HG03520 (cell line): ENCODE measurements at regions not wholly inside any gene's neighbourhood (a gene's known extent, or its start where the extent isn't known, plus 50 kb on each side); places are given as distances from the start of the nearest gene placed in this dataset.

Experiments
- ATAC-seq: cut with Tn5 transposase; IDR thresholded peaks from one replicate; pipeline ENCODE4 v1.9.1; 2021; ENCODE audit warnings: mild to moderate bottlenecking, moderate library complexity; ENCODE audit not compliant: unreplicated experiment

DNA sequence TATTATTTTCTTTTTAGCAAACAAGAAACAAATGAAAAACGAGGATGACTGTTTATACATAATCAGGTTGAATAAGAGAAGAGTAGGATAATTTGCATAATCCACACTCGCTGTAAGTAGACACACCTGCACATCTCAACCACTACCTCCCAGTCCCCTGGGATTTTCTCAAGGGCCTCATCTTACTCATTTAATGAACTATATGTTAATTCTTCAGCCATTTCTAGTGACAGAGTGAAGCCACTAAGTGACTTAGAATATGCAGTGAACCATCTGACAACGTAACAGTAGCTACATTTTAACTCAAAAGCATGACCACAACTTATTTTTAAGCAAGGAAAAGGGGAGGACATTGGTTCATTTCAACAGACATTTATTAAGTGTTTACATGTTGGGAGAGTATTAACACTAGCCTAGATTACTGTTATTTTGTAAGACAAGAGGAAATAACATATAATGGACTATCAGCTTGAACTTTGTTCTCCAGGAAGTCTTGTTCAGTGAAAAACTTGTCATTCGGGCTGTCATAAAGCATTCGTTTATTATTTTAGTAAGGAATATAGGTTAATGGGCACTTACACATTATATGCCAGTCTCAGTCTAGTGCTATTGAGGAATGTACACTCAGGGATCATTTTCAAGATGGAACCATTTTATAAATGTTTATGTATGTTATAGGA lies 173.0 kb upstream of the ROBO2 start:
- ATAC-seq = no peak

DNA sequence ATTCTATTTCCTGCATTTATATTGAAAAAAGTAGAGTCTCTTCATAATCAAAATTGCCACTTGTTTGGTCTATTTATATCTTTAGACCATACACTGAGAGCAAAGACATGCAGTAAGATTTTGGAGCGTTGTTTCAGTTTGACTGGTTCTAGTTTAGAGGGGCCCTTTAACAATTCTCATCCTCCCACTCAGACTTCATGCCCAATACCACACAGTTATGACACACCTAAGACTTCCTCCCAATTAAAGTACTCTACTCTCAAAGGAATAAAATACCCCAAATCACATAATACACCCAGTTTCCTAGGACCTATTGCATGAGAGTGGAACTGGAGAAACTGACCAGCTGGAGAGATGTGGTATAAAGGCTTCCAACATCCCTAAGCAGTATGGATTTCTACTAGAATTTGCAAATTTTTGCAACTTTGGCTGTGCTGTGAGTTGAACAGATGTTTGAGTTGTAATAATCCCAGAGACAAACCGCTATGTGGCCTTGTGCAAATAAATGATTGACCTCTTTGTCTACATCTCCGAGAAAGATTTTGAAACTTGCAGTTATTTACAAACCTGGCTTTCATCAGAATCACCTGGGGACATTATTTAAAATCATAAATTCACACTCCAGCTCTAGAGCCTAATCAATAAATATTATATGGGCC lies 170.0 kb upstream of the ROBO2 start:
- no peak for ATAC-seq

DNA sequence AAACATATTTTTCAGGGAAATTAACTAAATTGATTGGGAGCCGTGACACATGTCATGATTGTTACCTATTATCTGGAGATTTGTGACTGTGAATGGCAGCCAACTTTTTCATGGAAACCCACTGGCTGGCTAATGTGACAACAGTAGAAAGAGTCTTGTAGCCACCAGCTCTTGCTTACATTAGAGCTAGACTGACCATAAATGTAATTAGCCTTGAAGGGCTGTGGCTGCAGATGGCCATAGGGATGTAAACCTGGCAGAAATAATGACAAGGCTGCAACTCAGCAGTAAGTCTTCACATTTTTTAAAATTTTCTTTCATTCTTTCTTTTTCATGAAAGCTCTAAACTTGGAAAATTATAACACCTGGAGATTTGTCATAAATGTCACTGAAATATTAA lies 168.2 kb upstream of the ROBO2 start:
- no peak for ATAC-seq

DNA sequence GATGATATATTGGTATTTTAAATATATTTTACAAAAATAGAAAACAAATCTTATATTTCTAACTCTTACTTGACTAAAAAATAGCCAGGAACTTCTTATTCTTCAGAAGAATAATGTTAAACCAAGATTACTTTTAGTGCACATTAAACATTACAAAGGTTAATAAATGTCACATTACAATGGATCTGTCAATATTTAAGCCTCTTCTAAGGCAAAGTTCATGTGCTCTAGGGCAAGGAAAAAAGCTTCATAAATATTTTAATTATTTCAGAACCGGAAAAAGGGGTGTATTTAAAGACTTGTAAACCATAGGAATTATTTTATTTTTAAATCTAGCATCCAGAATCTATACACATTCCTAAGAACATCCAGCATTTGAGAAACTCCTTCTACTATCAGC lies 166.9 kb upstream of the ROBO2 start:
- ATAC-seq = no peak

DNA sequence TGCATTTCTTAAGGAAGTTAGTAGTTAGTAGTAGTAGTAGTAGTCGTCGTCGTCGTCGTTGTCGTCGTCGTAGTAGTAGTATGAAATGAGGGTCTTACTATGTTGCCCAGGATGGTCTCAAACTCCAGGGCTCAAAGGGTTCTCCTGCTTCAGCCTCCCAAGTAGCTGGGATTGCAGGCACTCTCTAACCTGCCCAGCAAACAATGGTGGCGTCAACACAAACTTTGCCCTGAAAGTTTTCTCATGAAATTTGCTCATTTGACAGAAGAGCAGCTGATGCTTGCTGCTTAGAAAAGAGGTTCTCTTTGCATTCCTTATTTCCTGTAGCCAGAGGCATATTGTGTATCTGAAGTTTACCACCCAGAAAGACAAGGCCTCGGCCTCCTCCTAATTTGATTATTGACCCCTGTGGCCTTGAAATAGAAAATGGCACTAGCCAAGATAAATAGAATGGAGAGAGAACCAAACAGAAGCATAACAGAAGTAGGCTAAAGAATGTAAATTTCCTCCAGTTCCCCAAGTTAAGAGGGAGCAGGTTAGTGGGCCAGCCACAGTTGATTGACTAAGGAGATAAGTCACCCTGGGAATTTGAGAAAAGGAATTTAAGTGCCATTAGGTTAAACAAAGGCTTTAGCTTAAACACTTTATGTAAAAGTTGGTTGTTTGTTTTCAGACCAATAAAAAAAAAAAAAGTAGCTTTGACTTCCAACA lies 166.2 kb upstream of the ROBO2 start:
- ATAC-seq = no peak

DNA sequence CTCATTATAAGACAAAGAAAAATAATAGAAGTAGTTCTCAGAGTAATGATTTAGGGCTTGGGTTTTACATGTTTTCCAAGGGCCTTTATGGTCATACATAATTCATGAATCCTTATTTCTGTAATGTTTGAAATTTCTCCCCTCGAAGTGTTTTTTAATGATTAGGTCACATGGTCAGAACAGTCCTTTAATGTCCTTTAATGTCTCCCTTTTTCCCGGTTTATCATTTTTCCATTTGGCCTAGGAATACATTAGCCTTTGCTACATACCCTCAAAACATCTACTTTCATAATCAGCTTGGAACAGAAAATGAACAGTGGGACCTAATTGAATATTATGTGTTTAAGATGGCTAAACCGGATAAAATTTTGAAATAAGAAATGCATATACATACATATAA lies 159.9 kb upstream of the ROBO2 start:
- ATAC-seq = no peak

DNA sequence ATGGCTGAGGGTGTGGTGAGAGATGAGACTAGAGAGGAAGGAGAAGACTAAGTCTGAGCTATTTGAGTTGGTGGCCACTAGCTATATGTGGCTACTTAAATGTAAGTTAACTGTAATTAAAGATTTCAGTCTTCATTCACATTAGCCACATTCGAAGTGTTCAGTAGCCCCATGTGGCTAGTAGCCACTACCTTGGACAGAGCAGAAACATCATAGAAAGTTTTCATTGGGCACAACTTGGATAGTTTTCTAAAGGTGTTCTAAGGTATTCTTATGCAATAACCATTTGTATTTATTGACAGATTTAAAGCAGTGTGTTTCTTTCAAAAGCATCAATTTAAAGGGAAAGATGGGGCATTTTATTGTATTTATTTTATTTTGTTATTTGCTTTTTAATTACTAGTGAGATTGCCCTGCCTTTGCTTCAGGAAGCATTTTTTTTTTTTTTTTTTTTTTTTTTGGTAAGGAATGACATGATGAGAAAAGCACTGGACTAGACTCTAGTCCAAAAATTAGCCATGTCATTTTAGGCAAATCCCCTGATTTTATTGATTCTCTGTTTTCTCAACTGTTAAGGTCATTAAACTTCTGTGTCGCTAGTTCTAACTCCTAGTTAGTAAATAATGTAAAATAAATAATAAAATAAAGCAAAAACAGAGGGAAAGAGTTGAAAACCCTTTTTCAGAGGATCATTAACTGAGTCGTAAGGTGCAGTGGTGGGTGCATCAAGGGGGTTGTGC lies 153.0 kb upstream of the ROBO2 start:
- ATAC-seq = no peak

DNA sequence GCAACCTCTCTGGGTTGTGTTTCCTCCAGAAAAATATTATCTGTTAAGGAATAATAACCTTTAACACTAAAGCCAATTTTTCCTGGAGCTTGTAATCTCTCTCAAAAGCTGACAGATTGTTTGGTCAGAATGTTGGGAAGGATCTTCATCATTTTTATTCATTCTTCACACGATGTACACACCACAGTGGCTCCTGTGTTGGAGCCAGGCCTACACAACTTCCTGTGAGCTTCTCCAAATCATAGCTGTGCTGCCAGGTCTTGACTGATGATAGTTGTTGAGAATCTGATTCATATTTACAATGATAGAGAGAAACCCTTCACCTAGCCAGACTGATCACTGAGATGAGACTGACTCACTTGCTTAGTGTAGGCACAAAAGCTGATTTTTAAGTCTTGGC lies 151.0 kb upstream of the ROBO2 start:
- no peak for ATAC-seq

DNA sequence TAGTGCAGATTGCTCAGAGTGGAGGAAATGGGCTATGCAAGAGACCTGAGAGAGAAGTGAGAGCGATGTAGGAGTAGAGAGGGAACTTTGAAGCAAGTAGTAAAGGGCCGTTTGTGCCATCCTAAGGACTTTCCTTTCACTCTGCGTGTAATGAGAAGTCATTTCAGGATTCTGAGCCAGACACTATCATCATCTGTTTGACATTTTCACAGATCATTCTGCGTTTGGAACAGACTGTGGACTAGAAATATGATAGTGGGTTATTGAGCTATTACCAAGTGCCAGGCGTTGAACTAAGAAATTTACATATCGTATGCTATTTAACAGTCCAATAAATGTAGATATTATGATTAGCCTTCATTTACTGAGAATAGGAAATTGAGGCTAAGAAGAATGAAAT lies 150.0 kb upstream of the ROBO2 start:
- ATAC-seq = no peak

DNA sequence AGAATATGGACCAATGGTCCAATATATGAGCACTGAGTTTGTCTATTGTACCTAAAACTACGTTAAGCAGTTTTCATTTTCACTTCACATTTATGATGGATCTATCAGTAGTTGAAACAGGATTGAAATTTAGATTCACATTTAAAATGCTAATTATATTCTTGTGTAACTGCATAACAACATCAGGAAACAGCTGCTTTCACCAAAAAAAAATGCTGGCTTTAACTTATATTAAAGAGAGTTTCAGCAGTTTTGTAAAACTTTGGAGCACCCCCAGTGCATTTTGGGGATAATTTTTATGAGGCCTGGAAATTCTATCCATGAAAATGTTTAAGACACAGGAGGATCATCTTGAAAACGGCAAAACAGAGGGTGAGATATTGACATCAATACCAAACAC lies 142.8 kb upstream of the ROBO2 start:
- no peak for ATAC-seq

DNA sequence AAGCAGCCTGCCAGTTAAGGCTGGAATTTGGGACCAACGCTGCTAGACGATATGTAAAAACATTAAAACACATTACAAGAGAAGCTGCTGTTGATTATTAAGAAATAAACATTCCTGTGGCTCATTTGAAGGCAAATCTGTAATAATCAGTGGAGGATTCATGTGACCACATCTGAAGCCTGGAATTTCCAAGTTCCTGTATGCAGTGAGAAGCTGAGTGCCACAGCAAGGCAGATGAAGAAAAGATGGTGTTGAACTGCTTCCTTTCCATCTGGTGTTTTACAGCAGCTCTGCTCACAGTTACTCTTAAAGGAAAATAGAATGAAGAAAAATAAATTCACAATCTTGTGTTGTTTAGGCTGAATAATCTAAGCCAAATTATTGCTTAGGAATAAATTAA lies 139.3 kb upstream of the ROBO2 start:
- ATAC-seq = no peak

DNA sequence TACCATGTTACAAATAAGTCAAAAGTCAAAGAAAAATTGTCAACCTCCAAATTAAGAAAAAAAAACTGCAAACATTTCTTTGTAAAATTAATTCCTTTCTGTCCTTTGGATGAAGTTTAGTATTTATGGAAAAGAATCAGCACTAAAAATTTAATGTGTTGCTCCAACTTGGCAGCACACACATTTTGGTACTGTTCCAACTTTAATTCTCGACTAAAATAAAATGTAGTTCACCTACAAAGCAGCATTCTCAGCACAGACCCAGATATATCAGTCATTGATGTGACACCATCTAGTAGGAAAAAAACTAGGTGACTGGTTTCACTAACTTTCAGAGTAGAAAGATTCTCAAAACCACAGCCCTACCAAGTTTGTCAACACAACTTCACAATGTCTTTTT lies 131.7 kb upstream of the ROBO2 start:
- ATAC-seq = no peak

DNA sequence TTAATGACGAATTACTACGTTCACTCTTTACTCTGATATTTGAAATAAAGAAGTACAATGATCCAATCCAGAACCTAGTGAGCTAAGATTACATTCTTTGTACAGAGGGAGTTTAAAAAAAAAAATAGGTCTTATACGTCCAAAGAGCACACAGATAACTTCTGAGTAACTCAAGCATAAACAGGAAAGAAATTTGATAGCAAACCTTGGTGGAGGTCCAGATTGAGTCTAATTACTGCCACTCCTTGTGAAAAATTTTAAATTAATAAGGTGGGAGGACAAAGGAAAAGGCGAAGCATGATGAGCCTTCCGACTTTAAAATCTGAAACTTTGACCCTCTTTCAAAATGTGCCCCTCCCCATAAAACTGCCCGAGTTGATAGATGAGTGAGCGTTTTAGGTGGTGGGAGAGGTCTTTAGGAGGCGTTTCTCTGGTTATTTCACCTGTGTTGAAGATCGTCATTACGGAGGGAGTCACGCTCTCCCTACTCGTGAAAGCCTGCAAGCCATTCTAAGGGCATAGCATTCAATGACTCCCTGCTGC lies 127.0 kb upstream of the ROBO2 start:
- no peak for ATAC-seq

DNA sequence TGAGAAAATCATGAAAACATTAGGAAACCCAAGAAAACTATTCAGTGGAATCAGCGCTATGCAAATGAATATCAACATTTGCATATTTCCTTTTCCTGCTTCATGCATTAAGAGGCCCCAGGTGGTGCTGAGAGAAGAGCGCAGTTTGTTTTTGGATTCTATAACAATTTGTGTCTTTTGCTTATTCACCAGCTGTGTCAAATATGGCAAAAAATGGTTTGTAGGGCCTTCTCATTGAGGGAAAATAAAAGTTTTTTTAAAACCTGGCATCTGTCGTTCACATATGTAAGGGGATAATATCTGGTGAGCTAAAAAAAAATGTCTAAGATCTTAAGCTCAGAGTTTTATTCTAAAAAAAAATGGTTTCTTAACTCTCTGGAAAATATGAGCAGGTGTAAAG lies 122.5 kb upstream of the ROBO2 start:
- no peak for ATAC-seq

DNA sequence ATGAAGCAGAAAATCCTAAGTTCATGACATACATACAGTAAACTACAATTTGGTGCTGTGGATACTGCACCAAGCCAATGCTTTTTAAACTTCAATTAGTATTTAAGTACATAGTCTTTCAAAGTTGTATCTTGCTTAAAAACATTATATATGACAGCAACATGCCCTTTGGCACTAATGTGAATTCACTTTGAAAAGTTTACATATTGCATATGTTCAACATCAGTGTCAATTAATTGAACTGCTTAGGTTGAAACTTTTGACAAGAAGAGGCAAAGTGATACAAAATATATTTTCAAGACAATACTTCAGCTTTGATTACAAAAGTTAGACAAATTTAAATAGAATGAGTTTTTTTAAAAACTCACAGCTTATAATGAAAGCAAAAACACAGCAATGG lies 119.4 kb upstream of the ROBO2 start:
- ATAC-seq = no peak

DNA sequence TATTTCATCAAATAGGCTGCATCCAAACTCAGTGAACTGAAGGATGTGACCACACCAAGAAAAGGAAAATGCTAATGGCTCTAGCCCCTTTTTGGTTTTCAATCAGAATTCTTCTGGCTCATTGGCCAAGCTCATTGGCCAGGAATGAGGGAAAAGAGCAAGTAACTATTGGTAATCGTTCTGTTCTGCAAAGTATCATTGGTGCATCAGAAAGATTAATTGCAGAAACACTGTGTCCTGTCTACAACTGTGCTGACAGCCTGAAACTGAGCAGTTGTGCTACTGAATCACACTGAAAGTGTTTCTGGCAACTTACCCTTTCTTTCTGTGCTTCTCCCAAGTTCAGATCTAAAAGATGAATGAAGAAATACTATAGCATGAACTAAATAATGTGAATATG lies 116.4 kb upstream of the ROBO2 start:
- no peak for ATAC-seq

DNA sequence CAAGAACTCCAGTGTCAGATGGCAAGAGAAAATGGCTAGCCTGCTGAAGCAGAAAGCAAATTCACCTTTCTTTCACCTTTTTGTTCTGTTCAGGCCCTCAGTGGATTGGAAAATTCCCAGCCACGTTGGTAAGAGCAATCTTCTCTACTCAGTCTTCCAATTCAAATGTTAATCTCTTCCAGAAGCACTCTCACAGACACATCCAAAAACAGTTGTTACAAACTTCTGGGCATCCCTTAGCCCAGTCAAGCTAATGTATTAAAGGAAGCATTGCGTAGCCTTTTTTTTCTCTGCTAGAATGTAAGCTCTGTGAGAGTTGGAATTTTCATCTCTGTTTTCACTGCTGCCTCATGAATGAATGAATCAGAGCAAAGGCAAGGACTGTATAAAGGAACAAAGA lies 109.2 kb upstream of the ROBO2 start:
- ATAC-seq = no peak

DNA sequence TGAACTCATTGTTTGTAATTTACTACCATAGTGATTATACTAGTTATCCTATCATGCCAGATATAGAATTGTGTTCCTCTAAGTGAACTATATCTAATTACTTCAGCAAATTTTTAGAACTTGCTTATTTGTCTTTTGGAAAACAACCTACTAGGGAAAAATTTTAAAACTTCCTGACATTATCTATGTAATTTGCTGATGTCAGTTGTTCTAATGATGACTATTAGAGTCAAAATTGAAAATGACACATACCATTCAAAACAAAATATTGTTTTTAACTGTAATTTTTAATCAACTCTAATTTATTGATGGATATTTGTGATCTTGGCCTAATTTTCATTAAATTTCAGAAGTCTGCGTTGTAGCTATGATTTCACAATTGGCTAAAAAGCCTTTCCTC lies 106.7 kb upstream of the ROBO2 start:
- ATAC-seq = no peak

DNA sequence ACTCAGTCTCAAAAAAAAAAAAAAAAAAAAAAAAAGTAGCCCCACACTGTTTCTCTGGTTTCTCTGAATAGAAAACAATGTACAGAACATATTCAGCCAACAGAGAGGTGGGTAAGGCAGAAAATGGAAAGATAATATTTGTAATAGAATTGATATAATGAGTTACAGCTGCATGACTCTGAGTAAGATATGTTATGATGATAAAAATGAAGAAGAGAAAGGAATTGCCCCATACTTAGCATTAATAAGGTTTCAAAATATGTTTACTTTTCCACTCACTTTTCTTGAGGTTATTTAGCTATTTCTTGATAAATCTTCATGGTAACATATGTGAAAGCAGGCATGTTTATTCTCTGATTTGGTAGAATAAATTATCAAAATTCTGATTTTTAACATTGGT lies 100.9 kb upstream of the ROBO2 start:
- ATAC-seq = no peak

DNA sequence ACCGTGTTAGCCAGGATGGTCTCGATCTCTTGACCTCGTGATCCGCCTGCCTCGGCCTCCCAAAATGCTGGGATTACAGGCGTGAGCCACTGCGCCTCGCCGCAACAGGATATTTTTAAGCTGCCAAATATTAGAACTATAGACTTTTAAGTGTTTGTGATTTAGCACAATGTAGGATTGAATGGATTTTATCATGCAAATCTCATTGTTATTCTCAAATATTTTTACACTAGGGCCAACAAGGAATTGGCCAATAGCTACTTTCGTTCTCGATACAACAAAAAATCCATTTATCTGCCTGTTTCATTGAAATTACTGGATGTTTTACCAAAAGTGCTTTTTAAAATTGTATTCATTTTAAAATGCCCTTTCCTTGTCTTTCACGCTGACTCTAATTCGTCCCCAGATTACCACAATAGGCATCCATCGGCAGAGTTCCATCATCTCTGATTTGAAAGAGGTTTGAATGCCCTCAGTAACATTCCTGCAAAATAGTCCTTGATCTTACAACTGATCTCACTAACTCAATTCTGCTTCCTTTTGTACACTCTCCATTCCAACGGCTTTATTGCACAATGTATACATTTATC lies 99.6 kb upstream of the ROBO2 start:
- no peak for ATAC-seq

DNA sequence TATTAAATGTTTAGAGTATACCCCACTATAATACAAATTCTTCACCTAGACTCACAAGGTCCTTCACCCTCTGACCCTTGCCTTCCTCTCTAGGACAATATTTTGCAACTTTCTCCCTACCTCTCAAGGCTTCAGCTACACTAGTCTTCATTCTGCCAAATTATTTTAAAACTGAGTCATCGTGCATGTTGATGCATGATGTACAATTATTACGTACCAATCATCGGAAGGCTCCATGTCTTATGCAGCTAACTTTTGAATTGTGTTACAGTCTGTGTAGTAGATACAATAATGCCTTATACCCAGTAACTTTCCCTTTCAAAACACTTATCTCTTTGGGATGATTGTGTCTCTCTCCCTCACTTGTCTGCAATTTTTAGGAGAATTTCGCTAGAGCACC lies 98.5 kb upstream of the ROBO2 start:
- ATAC-seq = no peak
